Spleen (tissue), 11 donors: ENCODE measurements at regions not wholly inside any gene's neighbourhood (a gene's known extent, or its start where the extent isn't known, plus 50 kb on each side); places are given as distances from the start of the nearest gene placed in this dataset.

Source experiments
- DNase-seq: peaks from one replicate; pipeline ENCODE4 v3.0.0-alpha.2; 2020
- H3K27ac ChIP-seq, 8 donors: fragments of 200-600 bp; sonication (generic) in 7 of 8; 1 replicate in 4 of 8; 2 replicates in 4 of 8; pipeline versions ENCODE4 v1.5.0 to v1.8.0; 2016 to 2021; ENCODE audit warnings: inconsistent platforms in 4 of 8, mild to moderate bottlenecking in 4 of 8, moderate library complexity in 1 of 8
- H3K27me3 ChIP-seq, 7 donors: fragments of 200-600 bp; sonication (generic) in 6 of 7; replicated peaks in 1 of 7; 1 replicate in 4 of 7; 2 replicates in 3 of 7; pipeline versions ENCODE4 v1.5.0 to v1.8.0; 2016 to 2021; ENCODE audit warnings: inconsistent platforms in 3 of 7, mild to moderate bottlenecking in 1 of 7
- H3K36me3 ChIP-seq, 6 donors: fragments of 200-600 bp; sonication (generic) in 5 of 6; 1 replicate in 4 of 6; 2 replicates in 2 of 6; pipeline versions ENCODE4 v1.5.0 to v1.8.0; 2016 to 2021; ENCODE audit warnings: inconsistent platforms in 2 of 6
- H3K4me1 ChIP-seq, 6 donors: fragments of 200-600 bp; sonication (generic) in 5 of 6; 1 replicate in 3 of 6; 2 replicates in 3 of 6; pipeline versions ENCODE4 v1.5.0 to v1.8.0; 2016 to 2021; ENCODE audit warnings: inconsistent platforms in 3 of 6
- H3K4me3 ChIP-seq, 8 donors: fragments of 200-600 bp; sonication (generic) in 7 of 8; 1 replicate in 4 of 8; 2 replicates in 4 of 8; pipeline versions ENCODE4 v1.5.0 to v1.8.0; 2016 to 2021; ENCODE audit warnings: inconsistent platforms in 4 of 8, mild to moderate bottlenecking in 4 of 8, moderate library complexity in 2 of 8
- H3K9me3 ChIP-seq, 8 donors: fragments of 200-600 bp; sonication (generic) in 7 of 8; 1 replicate in 4 of 8; 2 replicates in 4 of 8; pipeline versions ENCODE4 v1.5.0 to v1.8.0; 2016 to 2021; ENCODE audit warnings: inconsistent platforms in 4 of 8
- CTCF ChIP-seq, 11 experiments: fragments of 200-600 bp in 7 of 11; fragments of 450-650 bp in 4 of 11; sonication (generic) in 4 of 11; IDR thresholded peaks in 8 of 11; conservative IDR thresholded peaks in 3 of 11; 1 replicate in 7 of 11; 2 replicates in 4 of 11; pipeline versions ENCODE4 v1.4.0 to v1.8.0; 2016 to 2021; ENCODE audit warnings: antibody characterized with exemption in 11 of 11, inconsistent platforms in 4 of 11, mild to moderate bottlenecking in 1 of 11
- POLR2A ChIP-seq, 3 donors: fragments of 450-650 bp; IDR thresholded peaks; one replicate each; pipeline ENCODE4 v1.5.1; 2017; ENCODE audit warnings: antibody characterized with exemption in 3 of 3, mild to moderate bottlenecking in 1 of 3
- POLR2AphosphoS5 ChIP-seq, 3 donors: sonication (generic); formaldehyde crosslinking; IDR thresholded peaks; one replicate each; pipeline ENCODE4 v1.5.1; 2017; ENCODE audit warnings: antibody characterized with exemption in 3 of 3
- WGBS, 5 donors: extraction: QIAGEN DNeasy Blood & Tissue Kit in 3 of 5; methylation state at CpG; one replicate each; pipeline versions ENCODE4 v1.1.5 to v1.1.7; 2013 to 2018; 5-methylcytosine and 5-hydroxymethylcytosine counted together
- intact Hi-C: fragments of 100-400 bp; cut with DNase I; formaldehyde crosslinking; loops from one replicate; pipeline ENCODE4 v1.15.0; 2023; ENCODE audit warnings: low total_unique reads
- donor health status: healthy with polysubstance abuse.
- donor health status: DM: no; HTN: no; CAD: no; lungs with moderate emphysema.
- donor health status: DM: no; HTN: no; CAD: no.
- donor health status: Bipolar disorder and iron deficiency.
- donor health status: healthy.
- donor health status: DM: no; HTN: no; CAD: no.
- donor health status: DM: yes; HTN: yes; CAD: no.

- DNase-seq = no peak
- Histone ChIP-seq H3K36me3 (no peaks in the 10 kb centered on the region), H3K4me1 (no peaks in the 10 kb centered on the region), H3K27me3 (no peaks in the 10 kb centered on the region), H3K4me3 (no peak overlapping the region), H3K9me3 (no peaks in the 10 kb centered on the region), H3K27ac (no peak overlapping the region)
- no peak for TF ChIP-seq POLR2A (IDR thresholded peaks at IDR 0.05)
- intact Hi-C loops = no loop called here
- WGBS, 5 donors = 44 to 66% (median 61%) methylated on average over 2 of the region's 2 CpGs
Measured at GRCh38 chr6:92806254-92806653, 613.1 kb downstream of the EPHA7 start.

DNA sequence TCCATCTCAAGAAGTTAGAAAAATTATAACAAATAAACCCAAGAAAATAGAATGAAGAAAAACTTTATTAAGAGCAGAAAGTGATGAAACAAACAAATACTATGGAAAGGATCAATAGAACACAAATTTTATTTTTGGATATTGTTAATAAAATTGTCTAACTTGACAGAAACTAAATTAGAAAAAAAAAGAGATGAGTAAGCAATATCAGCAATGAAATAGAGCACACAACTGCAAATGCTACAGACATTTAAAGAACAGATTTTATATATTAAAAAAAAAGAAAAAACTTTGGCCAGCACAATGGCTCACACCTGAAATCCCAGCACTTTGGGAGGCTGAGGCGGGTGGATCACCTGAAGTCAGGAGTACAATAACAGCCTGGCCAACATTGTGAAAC is 628.0 kb downstream of the EPHA7 start:
- H3K27ac ChIP-seq = no peak overlapping the region
- H3K4me3 ChIP-seq = no peak overlapping the region

GRCh38 chr6:92790381-92790780 is 629.0 kb downstream of the EPHA7 start:
- no peaks in the 10 kb centered on the region for H3K27me3 ChIP-seq
- peaks cover 0 to 8% (median 0%) of the 10 kb centered on the region in 8 donors for H3K9me3 ChIP-seq
- H3K27ac ChIP-seq = no peak overlapping the region
- DNase-seq = no peak
- intact Hi-C loops = no loop called here
- 65 to 79% (median 71%) methylated on average over 3 of the region's 3 CpGs for WGBS, 5 donors
- no peaks in the 10 kb centered on the region for H3K36me3 ChIP-seq
- no peaks in the 10 kb centered on the region for H3K4me1 ChIP-seq
- no peak for TF ChIP-seq CTCF (IDR thresholded peaks at IDR 0.05 in 8 of 11, conservative IDR thresholded peaks at IDR 0.05 in 3 of 11)
- TF ChIP-seq POLR2A (IDR thresholded peaks at IDR 0.05) = no peak
- TF ChIP-seq POLR2AphosphoS5 (IDR thresholded peaks at IDR 0.05) = no peak
- no peak overlapping the region for H3K4me3 ChIP-seq

More for the DNA sequence above, 628.0 kb downstream of the EPHA7 start:
- no peak for TF ChIP-seq POLR2A (IDR thresholded peaks at IDR 0.05)
- H3K9me3 ChIP-seq = peaks cover 0 to 8% (median 0%) of the 10 kb centered on the region in 8 donors
- H3K36me3 ChIP-seq = no peaks in the 10 kb centered on the region
- no peaks in the 10 kb centered on the region for H3K27me3 ChIP-seq
- no peak for DNase-seq
- intact Hi-C loops = no loop called here
- 82 to 96% (median 93%) methylated on average over 1 of the region's 1 CpG for WGBS, 5 donors
- H3K4me1 ChIP-seq = no peaks in the 10 kb centered on the region

DNA sequence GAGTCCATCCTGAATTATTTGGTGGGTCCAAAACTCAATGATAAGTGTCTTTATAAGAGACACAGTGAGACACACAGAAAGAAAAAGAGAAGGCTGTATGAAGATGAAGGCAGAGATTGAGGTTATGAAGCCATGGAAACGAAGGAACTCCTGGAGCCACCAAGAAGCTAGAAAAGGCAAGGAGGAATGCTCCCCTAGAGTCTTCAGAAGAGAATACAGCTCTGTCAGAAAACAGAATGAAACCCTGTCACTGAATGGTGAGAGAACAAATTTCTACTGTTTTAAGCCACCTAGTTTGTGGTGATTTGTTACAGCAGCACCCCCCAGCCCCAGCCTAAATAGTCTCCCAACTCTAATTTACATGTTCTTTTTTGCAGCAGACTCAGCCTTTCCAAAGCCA is 635.1 kb downstream of the EPHA7 start:
- H3K4me3 ChIP-seq = no peak overlapping the region
- TF ChIP-seq CTCF (IDR thresholded peaks at IDR 0.05 in 8 of 11, conservative IDR thresholded peaks at IDR 0.05 in 3 of 11) (no peak), POLR2AphosphoS5 (IDR thresholded peaks at IDR 0.05) (no peak), POLR2A (IDR thresholded peaks at IDR 0.05) (no peak)

DNA sequence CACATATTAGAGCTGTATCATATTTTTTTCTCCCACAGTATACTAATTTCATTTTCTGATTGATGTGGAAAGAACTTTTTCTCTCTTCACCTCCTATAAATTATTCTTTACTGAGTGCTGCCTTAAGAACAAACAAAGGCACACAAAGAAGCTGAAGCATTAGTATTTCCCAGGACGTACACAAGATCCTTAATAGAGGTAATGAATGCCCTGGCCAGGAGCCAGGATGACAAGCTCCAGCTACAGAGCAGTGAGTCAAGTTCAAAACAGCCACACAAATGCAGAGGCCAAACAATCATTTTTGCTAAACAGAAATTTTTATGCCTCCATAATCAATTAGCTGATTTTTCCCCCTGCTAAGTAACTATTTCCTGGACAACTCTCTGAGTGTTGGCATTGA is 639.6 kb downstream of the EPHA7 start:
- TF ChIP-seq POLR2A (IDR thresholded peaks at IDR 0.05) (no peak), CTCF (IDR thresholded peaks at IDR 0.05 in 8 of 11, conservative IDR thresholded peaks at IDR 0.05 in 3 of 11) (no peak), POLR2AphosphoS5 (IDR thresholded peaks at IDR 0.05) (no peak)
- WGBS, 5 donors = 36 to 46% (median 40%) methylated on average over 1 of the region's 1 CpG
- no peak for DNase-seq

More for the DNA sequence above, 635.1 kb downstream of the EPHA7 start:
- Histone ChIP-seq H3K36me3 (no peaks in the 10 kb centered on the region), H3K4me1 (no peaks in the 10 kb centered on the region), H3K27ac (no peak overlapping the region), H3K27me3 (no peaks in the 10 kb centered on the region), H3K9me3 (peaks cover 0 to 5% (median 0%) of the 10 kb centered on the region in 8 donors)
- WGBS, 5 donors = 57 to 78% (median 63%) methylated on average over 1 of the region's 1 CpG
- no peak for DNase-seq
- intact Hi-C loops = no loop called here

More for the DNA sequence above, 639.6 kb downstream of the EPHA7 start:
- Histone ChIP-seq H3K9me3 (no peaks in the 10 kb centered on the region), H3K36me3 (no peaks in the 10 kb centered on the region), H3K4me1 (no peaks in the 10 kb centered on the region), H3K27ac (no peak overlapping the region), H3K27me3 (no peaks in the 10 kb centered on the region), H3K4me3 (no peak overlapping the region)
- intact Hi-C loops = no loop called here
